A549 (cell line): ENCODE measurements at regions not wholly inside any gene's neighbourhood (a gene's known extent, or its start where the extent isn't known, plus 50 kb on each side); places are given as distances from the start of the nearest gene placed in this dataset.

ENCODE experiments used
- ATAC-seq, 2 experiments: fragments of 200-7000 bp in 1 of 2; fragments of >200 bp in 1 of 2; cut with Nextera tagmentation in 1 of 2; cut with Tn5 transposase in 1 of 2; 3 replicates each; pipeline versions ENCODE4 v1.8.0 to v1.9.1; 2018 to 2020; ENCODE audit warnings: mild to moderate bottlenecking in 1 of 2, moderate library complexity in 1 of 2
- CTCF ChIA-PET: fragments of 300-600 bp; sonication (Branson Sonifier 250); formaldehyde crosslinking; extraction: SDS; loops from one replicate; lab custom pipeline; 2021; ENCODE audit warnings: antibody characterized with exemption, inconsistent platforms; lab: Yijun Ruan, JAX
- POLR2A ChIA-PET: fragments of 350-600 bp; formaldehyde crosslinking; extraction: SDS; loops from one replicate; lab custom pipeline; 2021; ENCODE audit warnings: antibody characterized with exemption, inconsistent platforms; lab: Yijun Ruan, JAX
- DNase-seq, 2 experiments: peaks; one replicate each; pipeline versions ENCODE4 v3.0.0 to v3.0.0-alpha.2; 2011 to 2016; ENCODE audit warnings: low read depth in 1 of 2, low spot score in 1 of 2
- FAIRE-seq: peaks from 2 replicates; lab custom pipeline; 2011; peaks lifted over from hg19 to GRCh38; lab: Jason Lieb, UNC
- H3K27ac ChIP-seq, 2 experiments: fragments of >200 bp; sonication (Bioruptor Twin); formaldehyde crosslinking; 3 replicates each; pipeline ENCODE4 v1.5.1; 2016 to 2017
- H3K4me1 ChIP-seq: fragments of >200 bp; sonication (Bioruptor Twin); formaldehyde crosslinking; 3 replicates; pipeline ENCODE4 v1.6.1; 2016
- H3K4me2 ChIP-seq: fragments of >200 bp; sonication (Bioruptor Twin); formaldehyde crosslinking; 3 replicates; pipeline ENCODE4 v1.6.1; 2016
- H3K4me3 ChIP-seq: fragments of >200 bp; sonication (Bioruptor Twin); formaldehyde crosslinking; 3 replicates; pipeline ENCODE4 v1.5.1; 2016
- H3K9me3 ChIP-seq: fragments of >200 bp; sonication (Bioruptor Twin); formaldehyde crosslinking; 3 replicates; pipeline ENCODE4 v1.6.1; 2016
- BHLHE40 ChIP-seq: IDR thresholded peaks from 2 replicates; pipeline ENCODE4 v1.6.1; 2012; ENCODE audit warnings: low read depth, low read length, inconsistent platforms
- FOSB ChIP-seq: fragments of 250-450 bp; sonication (Bioruptor Pico); IDR thresholded peaks from 2 replicates; pipeline ENCODE4 v1.5.0; 2020; ENCODE audit warnings: mild to moderate bottlenecking, moderate library complexity
- FOXS1 ChIP-seq: fragments of 250-450 bp; sonication (Bioruptor Pico); IDR thresholded peaks from 2 replicates; pipeline ENCODE4 v1.5.0; 2020; ENCODE audit warnings: mild to moderate bottlenecking, moderate library complexity
- HDAC2 ChIP-seq: fragments of 200-600 bp; sonication (generic); IDR thresholded peaks from 2 replicates; pipeline ENCODE4 v1.6.1; 2016
- HEYL ChIP-seq: fragments of 250-450 bp; sonication (Bioruptor Pico); IDR thresholded peaks from 2 replicates; pipeline ENCODE4 v1.8.0; 2021; ENCODE audit warnings: mild to moderate bottlenecking, moderate library complexity
- KDM5A ChIP-seq: fragments of 200-600 bp; sonication (generic); IDR thresholded peaks from 2 replicates; pipeline ENCODE4 v1.6.1; 2016; ENCODE audit warnings: antibody characterized with exemption, mild to moderate bottlenecking
- MAZ ChIP-seq: fragments of 150-350 bp; IDR thresholded peaks from 2 replicates; pipeline ENCODE4 v1.6.1; 2014; ENCODE audit warnings: antibody characterized with exemption, low read depth, low read length, borderline replicate concordance
- NR3C1 ChIP-seq: fragments of >200 bp; sonication (Bioruptor Twin); formaldehyde crosslinking; IDR thresholded peaks from 3 replicates; pipeline ENCODE4 v1.6.1; 2017
- RARB ChIP-seq: fragments of 250-450 bp; sonication (Bioruptor Pico); IDR thresholded peaks from 2 replicates; pipeline ENCODE4 v1.8.0; 2021; ENCODE audit warnings: mild to moderate bottlenecking, moderate library complexity
- TFCP2L1 ChIP-seq: fragments of 250-450 bp; sonication (Bioruptor Pico); IDR thresholded peaks from 2 replicates; pipeline ENCODE4 v1.5.0; 2021; ENCODE audit warnings: mild to moderate bottlenecking
- WGBS: methylation state at CpG from one replicate; pipeline ENCODE4 v1.1.6; 2017; ENCODE audit errors: missing lambda C conversion rate; 5-methylcytosine and 5-hydroxymethylcytosine counted together
- TF ChIP-seq, protein P1 (sequence below): fragments of 250-450 bp; sonication (Bioruptor Pico); IDR thresholded peaks from 2 replicates; pipeline ENCODE4 v1.5.0; 2020; ENCODE audit warnings: low read depth, mild to moderate bottlenecking, moderate library complexity
- TF ChIP-seq, protein P2 (sequence below): fragments of >200 bp; sonication (Bioruptor Twin); formaldehyde crosslinking; IDR thresholded peaks from 3 replicates; pipeline ENCODE4 v1.5.1; 2016

DNA sequence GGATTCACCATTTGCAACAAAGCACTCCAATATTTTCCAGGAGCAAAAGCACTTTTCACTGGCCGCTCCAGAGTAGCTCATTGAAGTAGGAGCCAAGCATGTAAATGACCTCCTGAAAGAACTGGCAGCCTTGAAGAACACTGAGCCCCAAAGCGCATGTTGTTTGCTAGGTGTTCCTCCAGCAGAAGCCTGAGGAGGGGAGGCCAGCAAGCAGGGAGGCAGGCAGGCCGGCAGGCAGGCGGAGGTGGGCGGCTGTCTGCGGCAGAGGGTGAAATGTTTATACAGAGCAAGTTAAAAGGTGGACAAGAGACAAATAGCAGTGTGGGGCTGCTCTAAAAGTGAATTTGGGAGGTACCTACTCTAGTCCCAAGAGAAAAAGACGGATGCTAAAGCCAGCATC lies 439.4 kb downstream of the CCDC91 start:
- no peak overlapping the region for H3K27ac ChIP-seq
- ATAC-seq (no peak), FAIRE-seq (no peak), DNase-seq (no peak)
- ChIA-PET POLR2A (no interaction called here), CTCF (no interaction called here)
- H3K4me3 ChIP-seq: no peak overlapping the region
- H3K9me3 ChIP-seq: no peaks in the 10 kb centered on the region
- no peak for TF ChIP-seq BHLHE40
- H3K4me1 ChIP-seq: no peaks in the 10 kb centered on the region
- H3K4me2 ChIP-seq: no peak overlapping the region
- WGBS: 65% methylated on average over 6 of the region's 7 CpGs

DNA sequence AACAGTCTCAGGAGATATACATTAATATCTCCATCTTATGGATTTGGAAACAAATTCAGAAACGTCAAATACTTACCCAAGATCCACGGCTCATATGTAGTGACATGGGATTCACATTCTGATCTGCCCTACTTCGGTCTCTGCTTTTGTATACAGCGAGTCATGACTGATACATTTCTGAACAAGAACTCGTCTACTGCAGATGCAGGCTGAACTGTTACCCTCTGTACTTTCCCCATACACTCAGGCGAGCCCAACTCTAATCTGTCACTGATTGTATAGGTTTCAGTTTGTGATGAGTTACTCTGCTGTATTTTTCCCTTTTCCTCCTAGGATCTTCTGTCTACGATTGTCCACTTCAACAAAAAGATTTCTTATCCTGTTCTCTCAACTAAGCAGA lies 441.6 kb downstream of the CCDC91 start:
- H3K9me3 ChIP-seq: no peaks in the 10 kb centered on the region
- ChIA-PET CTCF (no interaction called here), POLR2A (no interaction called here)
- WGBS: 27% methylated on average over 7 of the region's 7 CpGs
- no peak for DNase-seq
- H3K27ac ChIP-seq: no peak overlapping the region
- no peaks in the 10 kb centered on the region for H3K4me1 ChIP-seq
- no peak for ATAC-seq
- FAIRE-seq: no peak
- TF ChIP-seq BHLHE40 (no peak), RARB (CRISPR knock-in tag) (no peak), MAZ (no peak), KDM5A (no peak), NR3C1 (no peak), HEYL (CRISPR knock-in tag) (no peak)
- TF ChIP-seq, protein P1, sequence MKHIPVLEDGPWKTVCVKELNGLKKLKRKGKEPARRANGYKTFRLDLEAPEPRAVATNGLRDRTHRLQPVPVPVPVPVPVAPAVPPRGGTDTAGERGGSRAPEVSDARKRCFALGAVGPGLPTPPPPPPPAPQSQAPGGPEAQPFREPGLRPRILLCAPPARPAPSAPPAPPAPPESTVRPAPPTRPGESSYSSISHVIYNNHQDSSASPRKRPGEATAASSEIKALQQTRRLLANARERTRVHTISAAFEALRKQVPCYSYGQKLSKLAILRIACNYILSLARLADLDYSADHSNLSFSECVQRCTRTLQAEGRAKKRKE (CRISPR knock-in tag): no peak
- H3K4me2 ChIP-seq: no peak overlapping the region
- H3K4me3 ChIP-seq: no peak overlapping the region

DNA sequence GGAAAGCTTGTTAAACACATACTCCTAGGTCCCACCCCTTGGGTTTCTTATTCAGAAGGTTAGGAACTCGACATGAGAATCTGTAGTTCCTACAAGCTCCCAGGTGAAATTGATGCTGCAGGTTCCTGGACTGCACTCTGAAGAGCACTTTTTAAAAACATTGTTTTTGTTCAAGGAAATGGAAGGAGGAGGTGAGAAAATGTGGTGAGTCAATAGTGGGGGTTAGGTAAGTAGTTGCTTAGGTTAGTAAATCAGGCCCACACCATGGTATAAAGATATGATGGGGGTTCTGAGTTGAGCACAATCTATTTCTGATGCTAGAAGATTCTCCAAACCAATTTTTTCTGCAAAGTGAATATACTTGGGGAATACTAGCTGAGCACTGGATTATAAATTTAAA lies 450.3 kb downstream of the CCDC91 start:
- Histone ChIP-seq H3K9me3 (no peaks in the 10 kb centered on the region), H3K4me1 (no peaks in the 10 kb centered on the region), H3K4me3 (no peak overlapping the region), H3K27ac (no peak overlapping the region)
- no peak for ATAC-seq
- DNase-seq: no peak
- 0% methylated on average over 1 of the region's 1 CpG for WGBS
- POLR2A ChIA-PET: no interaction called here
- TF ChIP-seq TFCP2L1 (CRISPR knock-in tag): no peak
- TF ChIP-seq FOXS1: no peak
- TF ChIP-seq, all 56 proteins: peak for 0
- FAIRE-seq: no peak
- H3K4me2 ChIP-seq: no peak overlapping the region
- CTCF ChIA-PET: no interaction called here

DNA sequence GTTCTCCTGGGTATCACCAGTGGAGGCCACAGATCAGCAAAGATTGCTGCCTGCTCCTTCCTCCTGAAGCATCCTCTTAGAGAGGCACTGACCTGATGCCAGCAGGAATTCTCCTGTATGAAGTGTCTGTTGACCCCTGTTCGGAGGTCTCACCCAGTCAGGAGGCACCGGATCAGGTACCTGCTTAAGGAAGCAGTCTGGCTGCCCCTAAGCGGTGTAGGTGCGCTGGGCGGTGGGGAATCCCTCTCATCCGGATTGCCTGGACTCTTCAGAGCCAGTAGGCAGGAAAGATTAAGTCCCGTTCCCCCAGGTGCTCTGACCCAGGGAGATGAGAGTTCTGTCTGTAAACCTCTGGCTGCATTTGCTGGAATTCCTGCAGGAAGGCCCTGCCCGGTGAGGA lies 455.2 kb downstream of the CCDC91 start:
- no peak overlapping the region for H3K4me3 ChIP-seq
- no peak for TF ChIP-seq BHLHE40
- H3K27ac ChIP-seq: no peak overlapping the region
- POLR2A ChIA-PET: no interaction called here
- FAIRE-seq (no peak), ATAC-seq (no peak), DNase-seq (no peak)
- H3K9me3 ChIP-seq: no peaks in the 10 kb centered on the region
- CTCF ChIA-PET: no interaction called here
- H3K4me1 ChIP-seq: no peaks in the 10 kb centered on the region
- 20% methylated on average over 1 of the region's 8 CpGs for WGBS
- H3K4me2 ChIP-seq: no peak overlapping the region

DNA sequence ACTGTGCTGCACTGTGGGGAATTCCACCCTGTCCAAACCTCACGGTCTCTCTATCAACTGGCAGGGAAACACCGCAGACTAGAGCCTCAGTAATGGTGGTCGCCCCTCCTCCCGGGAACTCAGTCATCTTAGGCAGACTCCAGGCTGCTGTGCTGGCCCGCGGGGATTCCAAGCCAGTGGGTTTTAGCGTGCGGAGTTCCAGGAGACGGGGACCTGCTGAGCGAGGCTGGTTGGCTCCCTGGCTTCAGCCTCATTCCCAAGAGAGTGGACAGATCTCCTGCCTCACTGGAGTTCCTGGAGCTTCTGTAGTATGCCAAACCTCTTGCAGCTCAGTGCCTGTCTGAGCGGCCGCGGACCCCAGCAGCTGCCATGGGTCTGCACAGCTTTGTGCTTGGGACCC lies 455.6 kb downstream of the CCDC91 start:
- ChIA-PET POLR2A (no interaction called here), CTCF (no interaction called here)
- Histone ChIP-seq H3K4me3 (no peak overlapping the region), H3K27ac (no peak overlapping the region), H3K4me2 (no peak overlapping the region), H3K9me3 (no peaks in the 10 kb centered on the region), H3K4me1 (no peaks in the 10 kb centered on the region)
- TF ChIP-seq FOSB (CRISPR knock-in tag) (no peak), HDAC2 (no peak)
- TF ChIP-seq, protein P2, sequence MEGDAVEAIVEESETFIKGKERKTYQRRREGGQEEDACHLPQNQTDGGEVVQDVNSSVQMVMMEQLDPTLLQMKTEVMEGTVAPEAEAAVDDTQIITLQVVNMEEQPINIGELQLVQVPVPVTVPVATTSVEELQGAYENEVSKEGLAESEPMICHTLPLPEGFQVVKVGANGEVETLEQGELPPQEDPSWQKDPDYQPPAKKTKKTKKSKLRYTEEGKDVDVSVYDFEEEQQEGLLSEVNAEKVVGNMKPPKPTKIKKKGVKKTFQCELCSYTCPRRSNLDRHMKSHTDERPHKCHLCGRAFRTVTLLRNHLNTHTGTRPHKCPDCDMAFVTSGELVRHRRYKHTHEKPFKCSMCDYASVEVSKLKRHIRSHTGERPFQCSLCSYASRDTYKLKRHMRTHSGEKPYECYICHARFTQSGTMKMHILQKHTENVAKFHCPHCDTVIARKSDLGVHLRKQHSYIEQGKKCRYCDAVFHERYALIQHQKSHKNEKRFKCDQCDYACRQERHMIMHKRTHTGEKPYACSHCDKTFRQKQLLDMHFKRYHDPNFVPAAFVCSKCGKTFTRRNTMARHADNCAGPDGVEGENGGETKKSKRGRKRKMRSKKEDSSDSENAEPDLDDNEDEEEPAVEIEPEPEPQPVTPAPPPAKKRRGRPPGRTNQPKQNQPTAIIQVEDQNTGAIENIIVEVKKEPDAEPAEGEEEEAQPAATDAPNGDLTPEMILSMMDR: no peak
- DNase-seq (no peak), ATAC-seq (no peak), FAIRE-seq (no peak)
- WGBS: 61% methylated on average over 10 of the region's 13 CpGs
